HFFc6 (cell line): ENCODE measurements at regions not wholly inside any gene's neighbourhood (a gene's known extent, or its start where the extent isn't known, plus 50 kb on each side); places are given as distances from the start of the nearest gene placed in this dataset.

Experiments used
- DNase-seq: peaks from one replicate; pipeline ENCODE4 v3.0.0-alpha.2; 2018
- H3K27ac Mint-ChIP-seq: 2 replicates; pipeline ENCODE4 v1.8.0; 2020; ENCODE audit warnings: mild to moderate bottlenecking, mixed read lengths
- H3K27me3 Mint-ChIP-seq: 2 replicates; pipeline ENCODE4 v1.8.0; 2021; ENCODE audit warnings: mild to moderate bottlenecking, moderate library complexity, mixed read lengths; ENCODE audit not compliant: insufficient read depth
- H3K36me3 Mint-ChIP-seq: 2 replicates; pipeline ENCODE4 v1.8.0; 2021; ENCODE audit warnings: low read depth, mixed read lengths
- H3K4me1 Mint-ChIP-seq: 2 replicates; pipeline ENCODE4 v1.8.0; 2020; ENCODE audit warnings: low read depth, mixed read lengths
- H3K4me3 Mint-ChIP-seq: 2 replicates; pipeline ENCODE4 v1.8.0; 2020; ENCODE audit warnings: mild to moderate bottlenecking, moderate library complexity, mixed read lengths
- H3K9me3 Mint-ChIP-seq: 2 replicates; pipeline ENCODE4 v1.8.0; 2020; ENCODE audit warnings: mild to moderate bottlenecking, mixed read lengths
- CTCF ChIP-seq: fragments of 200-600 bp; sonication (generic); IDR thresholded peaks from 2 replicates; pipeline ENCODE4 v1.5.0; 2021; ENCODE audit warnings: antibody characterized with exemption, mild to moderate bottlenecking

- Mint-ChIP-seq H3K9me3 (no peaks in the 10 kb centered on the region), H3K27me3 (peaks cover 31% of the 10 kb centered on the region), H3K4me3 (no peak overlapping the region), H3K27ac (no peak overlapping the region), H3K36me3 (no peaks in the 10 kb centered on the region), H3K4me1 (peaks cover 13% of the 10 kb centered on the region; the same call in 1 of the 2 replicates)
- DNase-seq, result no peak
- TF ChIP-seq CTCF, result no peak
Measured at GRCh38 chr11:11708256-11708655, 86.5 kb upstream of the GALNT18 start.

GRCh38 chr11:11706028-11706427 is 84.2 kb upstream of the GALNT18 start:
- Mint-ChIP-seq H3K4me1 (peaks cover 19% of the 10 kb centered on the region), H3K36me3 (no peaks in the 10 kb centered on the region), H3K27ac (no peak overlapping the region), H3K9me3 (no peaks in the 10 kb centered on the region), H3K4me3 (peak overlapping the region; percentile 33; the same call in 1 of the 2 replicates), H3K27me3 (peaks cover 31% of the 10 kb centered on the region)
- DNase-seq, result no peak
- TF ChIP-seq CTCF, result no peak

GRCh38 chr11:11703885-11704284 is 82.1 kb upstream of the GALNT18 start:
- TF ChIP-seq CTCF, result no peak
- no peaks in the 10 kb centered on the region for H3K9me3 Mint-ChIP-seq
- H3K4me3 Mint-ChIP-seq, result no peak overlapping the region
- H3K4me1 Mint-ChIP-seq, result peaks cover 23% of the 10 kb centered on the region
- H3K27ac Mint-ChIP-seq, result no peak overlapping the region
- peaks cover 34% of the 10 kb centered on the region for H3K27me3 Mint-ChIP-seq
- DNase-seq, result no peak
- no peaks in the 10 kb centered on the region for H3K36me3 Mint-ChIP-seq

GRCh38 chr11:11701070-11701469 is 79.3 kb upstream of the GALNT18 start:
- H3K4me3 Mint-ChIP-seq, result no peak overlapping the region
- no peak overlapping the region for H3K27ac Mint-ChIP-seq
- DNase-seq, result peak; percentile 58
- peaks cover 11% of the 10 kb centered on the region for H3K4me1 Mint-ChIP-seq
- peak; percentile 29; the same call in 1 of the 2 replicates for TF ChIP-seq CTCF
- no peaks in the 10 kb centered on the region for H3K9me3 Mint-ChIP-seq
- H3K36me3 Mint-ChIP-seq, result no peaks in the 10 kb centered on the region
- H3K27me3 Mint-ChIP-seq, result peaks cover 20% of the 10 kb centered on the region

GRCh38 chr11:11697796-11698195 is 76.0 kb upstream of the GALNT18 start:
- peaks cover 21% of the 10 kb centered on the region for H3K27me3 Mint-ChIP-seq
- H3K36me3 Mint-ChIP-seq, result no peaks in the 10 kb centered on the region
- peaks cover 11% of the 10 kb centered on the region for H3K4me1 Mint-ChIP-seq
- H3K27ac Mint-ChIP-seq, result no peak overlapping the region
- H3K4me3 Mint-ChIP-seq, result no peak overlapping the region
- no peaks in the 10 kb centered on the region for H3K9me3 Mint-ChIP-seq
- TF ChIP-seq CTCF, result no peak
- DNase-seq, result no peak
